Activated CD4-positive, alpha-beta T cell treated with anti-CD3 and anti-CD28 coated beads for 48 hours (primary cell): ENCODE measurements at regions not wholly inside any gene's neighbourhood (a gene's known extent, or its start where the extent isn't known, plus 50 kb on each side); places are given as distances from the start of the nearest gene placed in this dataset.
"Not testable (repeated sequence)": the region's sequence is repeated elsewhere in the genome, so short reads cannot be mapped to it uniquely, and the experiment has no call there.

Source experiments
- DNase-seq: peaks from one replicate; pipeline ENCODE4 v3.0.0-alpha.2; 2020

DNA sequence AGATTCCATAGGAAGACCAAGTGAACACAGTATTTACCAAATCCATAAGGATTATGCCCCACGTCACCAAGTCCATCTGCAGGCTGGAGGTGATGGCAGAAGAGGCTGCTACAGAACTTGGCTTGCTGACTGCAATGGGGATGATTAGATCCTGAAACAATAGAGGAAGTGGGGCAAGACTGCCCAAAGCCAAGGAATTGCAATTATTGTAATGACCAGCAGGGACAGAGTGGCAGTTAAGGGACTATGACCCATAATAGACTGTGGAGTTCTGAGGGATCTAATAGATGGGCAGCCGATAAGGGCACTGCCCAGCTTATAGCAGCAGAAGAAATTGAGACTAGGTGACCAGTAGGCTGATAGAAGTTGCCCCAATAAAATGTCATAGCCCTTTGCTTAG, 108.4 kb downstream of the MINAR1 start:
- no peak for DNase-seq

DNA sequence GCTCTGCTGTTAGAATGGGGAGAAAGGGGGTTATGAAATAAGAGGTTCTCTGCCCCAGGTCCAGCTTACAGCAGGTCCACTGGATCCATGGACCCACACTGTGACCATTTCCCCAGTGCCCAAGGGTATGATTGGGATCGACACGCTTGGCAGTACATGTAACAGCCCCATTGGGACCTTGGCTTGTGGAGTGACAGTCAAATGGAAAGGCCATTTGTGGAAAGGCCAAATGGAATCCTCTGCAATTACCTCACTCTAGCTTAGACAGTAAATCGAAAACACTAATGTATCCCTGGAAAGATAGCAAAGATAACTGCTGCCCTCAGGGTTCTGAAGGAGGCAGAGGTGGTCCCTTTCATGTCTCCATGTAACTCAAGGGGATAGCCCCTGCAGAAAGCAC, 109.1 kb downstream of the MINAR1 start:
- no peak for DNase-seq

DNA sequence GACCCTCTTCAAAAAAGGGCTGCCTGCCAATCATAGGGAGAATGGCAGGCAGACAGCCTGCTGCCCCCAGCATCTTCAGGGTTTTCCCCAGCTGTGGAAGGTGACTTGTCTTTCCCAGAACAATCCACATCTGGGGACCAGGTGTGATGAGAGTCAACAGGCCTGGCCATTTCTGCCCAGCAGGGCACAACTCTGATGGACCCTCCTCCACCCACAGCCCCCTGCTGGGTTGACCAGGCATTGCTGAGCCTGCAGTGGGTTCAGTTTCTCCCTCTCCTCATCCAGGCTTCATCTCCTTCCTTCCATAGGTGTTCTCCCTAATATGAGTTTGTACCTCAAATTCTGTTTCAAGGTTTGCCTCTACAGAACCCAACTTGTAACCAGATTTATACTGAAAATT, 111.0 kb downstream of the MINAR1 start:
- no peak for DNase-seq

- DNase-seq: no peak
Measured at GRCh38 chr15:79549196-79549595, 117.1 kb downstream of the MINAR1 start.

- no peak for DNase-seq
Measured at GRCh38 chr15:79560384-79560783, 128.2 kb downstream of the MINAR1 start.

- DNase-seq: no peak
Measured at GRCh38 chr15:79561982-79562381, 129.8 kb downstream of the MINAR1 start.

DNA sequence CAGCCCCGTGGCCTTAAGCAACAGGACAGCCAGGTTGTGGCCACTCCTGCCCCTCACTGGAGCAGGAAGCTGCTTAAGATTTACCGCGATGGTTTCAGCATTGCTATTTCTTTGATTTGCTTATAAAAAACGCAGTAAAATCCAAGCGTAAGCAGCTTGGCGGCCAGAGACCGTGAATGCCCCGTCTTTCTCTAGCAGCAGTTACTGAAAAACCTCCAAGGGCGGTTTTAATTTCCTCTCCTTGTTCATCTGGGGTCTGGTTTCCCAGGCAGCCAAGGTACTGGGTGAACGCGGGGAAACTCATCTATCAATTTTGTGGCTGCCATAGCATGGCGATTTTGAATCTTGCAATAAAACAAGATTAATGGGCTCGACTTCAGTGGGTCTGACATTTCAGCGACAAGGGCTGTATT, 130.3 kb downstream of the MINAR1 start:
- no peak for DNase-seq

GRCh38 chr15:79562899-79563298, 130.8 kb downstream of the MINAR1 start:
- no peak for DNase-seq

- no peak for DNase-seq
Measured at GRCh38 chr15:79570004-79570403, 137.9 kb downstream of the MINAR1 start.

DNA sequence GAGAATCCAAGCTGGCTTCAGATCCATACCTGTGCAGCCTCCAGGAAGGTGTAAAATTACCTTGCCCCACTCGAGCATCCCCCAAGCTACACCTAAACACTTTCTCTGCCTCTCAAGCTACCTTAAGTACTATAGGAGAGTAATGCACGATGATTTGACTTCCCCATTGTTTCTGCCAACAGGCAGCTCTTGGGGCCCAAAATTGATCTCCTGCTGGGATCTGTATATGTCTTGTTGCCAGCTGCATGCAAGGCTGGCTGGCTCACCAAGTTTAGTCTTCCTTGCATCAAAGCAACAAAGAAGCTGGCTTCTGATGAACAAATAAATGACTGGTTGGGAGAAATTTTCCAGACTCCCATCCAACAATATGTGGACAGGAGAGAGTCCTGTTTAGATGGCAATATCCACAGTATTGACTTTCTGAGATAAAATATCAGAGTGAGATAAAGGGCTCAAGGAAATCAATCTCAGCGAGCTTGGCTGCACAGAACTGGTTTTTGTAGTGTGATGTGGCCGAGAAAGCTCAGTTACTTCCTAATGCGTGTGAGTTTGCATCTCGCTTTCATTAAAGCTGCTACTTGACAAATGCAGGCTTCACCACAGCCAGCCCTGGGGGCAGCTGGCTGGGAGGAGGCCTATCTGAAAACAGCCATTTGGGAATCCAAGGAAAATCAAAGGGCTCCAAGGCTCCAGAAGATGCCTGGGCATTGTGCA, 140.7 kb downstream of the MINAR1 start:
- DNase-seq: no peak

GRCh38 chr15:79574431-79575273, 142.5 kb downstream of the MINAR1 start:
- not testable (repeated sequence) for DNase-seq

- DNase-seq: no peak
Measured at GRCh38 chr15:79582650-79583049, 150.5 kb downstream of the MINAR1 start.

DNA sequence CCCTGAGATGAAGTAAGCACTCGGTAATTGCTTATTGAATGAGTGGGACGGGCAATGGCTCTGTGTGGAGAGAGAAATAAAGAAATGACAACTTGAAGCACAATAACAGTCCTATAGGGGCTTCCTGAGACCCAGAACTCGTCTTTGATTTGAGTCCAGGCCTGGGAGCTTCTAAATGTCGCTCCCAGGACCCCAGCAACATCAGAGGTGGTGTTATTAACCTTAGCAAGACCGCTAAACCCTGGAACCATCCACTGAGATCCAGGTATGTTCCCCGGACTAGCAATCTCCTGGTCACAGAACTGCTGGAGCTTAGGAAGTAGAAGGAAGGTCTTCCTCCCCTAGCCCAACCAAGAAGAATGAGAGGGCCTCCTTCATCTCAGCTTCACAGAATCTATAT, 160.0 kb downstream of the MINAR1 start:
- DNase-seq: no peak

DNA sequence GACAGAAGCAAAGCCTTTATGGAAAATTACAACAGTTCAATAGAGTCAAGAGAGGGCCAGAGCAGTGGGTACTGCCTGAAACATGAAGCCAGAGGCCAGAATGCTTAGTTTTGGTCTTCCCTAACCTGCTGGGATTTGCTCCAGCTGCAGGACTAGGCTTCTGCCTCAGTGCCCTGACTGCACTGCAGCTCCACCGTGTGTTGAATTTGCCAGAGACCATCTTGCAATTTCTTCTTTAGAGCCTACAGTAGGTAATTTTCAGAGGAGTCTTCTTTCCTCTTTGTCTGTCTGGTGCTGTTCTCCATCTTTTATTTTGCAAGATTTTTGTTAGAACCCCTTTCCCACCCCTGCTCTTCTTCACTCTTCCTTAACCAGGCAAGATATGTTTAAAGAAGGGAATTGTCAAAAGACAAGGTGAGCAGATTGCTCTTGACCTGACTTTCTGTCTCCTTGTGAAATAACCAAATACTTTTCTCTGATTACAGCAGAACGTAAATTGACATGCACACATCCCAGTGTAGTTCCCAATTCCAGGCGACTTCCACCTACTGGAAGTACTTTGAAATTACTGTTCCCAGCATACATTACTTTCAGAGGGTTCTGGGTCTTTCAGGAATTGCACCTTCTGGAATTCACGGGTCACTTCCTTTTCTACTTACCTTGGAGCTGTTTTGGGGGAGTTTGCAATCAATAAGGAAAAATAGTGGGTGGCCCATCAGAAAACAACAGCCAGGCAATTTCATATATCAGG, 161.2 kb downstream of the MINAR1 start:
- DNase-seq: no peak

DNA sequence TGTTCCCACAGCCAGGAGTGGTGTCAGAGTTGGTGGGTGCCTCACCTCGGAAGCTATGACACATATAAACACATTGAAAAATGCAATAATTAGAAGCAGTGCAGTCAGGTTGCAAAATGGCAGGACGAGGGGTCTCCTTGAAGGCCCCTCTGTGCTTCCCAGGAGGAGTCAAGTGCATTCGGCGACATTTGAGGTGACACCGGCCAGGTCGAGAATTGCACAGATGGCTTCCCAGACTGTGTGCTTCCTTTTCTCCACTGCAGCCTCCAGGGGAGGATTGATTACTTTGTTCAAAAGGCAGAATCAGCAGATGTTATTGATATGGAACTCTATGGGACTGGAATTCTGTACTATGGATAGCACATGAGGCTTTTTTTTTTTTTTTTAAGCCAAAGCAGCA, 163.2 kb downstream of the MINAR1 start:
- no peak for DNase-seq

DNA sequence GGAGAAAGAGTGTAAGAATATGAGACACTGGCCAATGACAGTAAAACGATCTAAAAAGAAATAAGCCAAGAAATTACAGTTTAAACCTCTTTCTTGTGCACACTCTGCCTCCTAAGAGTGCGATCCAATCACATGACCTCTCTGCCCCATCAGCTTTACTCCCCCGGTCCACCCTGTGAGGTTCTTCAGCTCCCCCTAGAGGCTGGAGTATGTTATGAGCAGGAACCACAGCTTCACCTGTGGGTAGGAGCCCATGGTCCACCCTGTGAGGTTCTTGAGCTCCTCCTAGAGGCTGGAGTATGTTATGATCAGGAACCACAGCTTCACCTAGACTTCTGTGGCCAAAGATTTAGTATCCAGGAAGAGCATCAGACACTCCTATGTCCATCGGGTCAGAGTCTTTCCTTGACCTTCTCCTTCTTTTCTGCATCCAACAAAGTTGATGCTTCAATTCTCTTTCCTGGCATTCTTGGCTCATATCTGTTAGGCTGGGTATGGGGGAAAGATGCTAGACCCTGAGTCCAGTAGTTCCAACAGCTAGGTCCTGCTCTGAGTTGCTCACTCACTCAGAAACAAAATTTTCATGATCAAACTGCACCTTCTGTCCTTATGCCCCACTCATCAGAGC, 164.0 kb downstream of the MINAR1 start:
- peak; percentile 73 for DNase-seq

GRCh38 chr15:79598639-79599038, 166.5 kb downstream of the MINAR1 start:
- DNase-seq: no peak

GRCh38 chr15:79601405-79602086, 169.4 kb downstream of the MINAR1 start:
- DNase-seq: no peak

GRCh38 chr15:79602180-79602579, 170.0 kb downstream of the MINAR1 start:
- no peak for DNase-seq

- no peak for DNase-seq
Measured at GRCh38 chr15:79602731-79603130, 170.6 kb downstream of the MINAR1 start.

DNA sequence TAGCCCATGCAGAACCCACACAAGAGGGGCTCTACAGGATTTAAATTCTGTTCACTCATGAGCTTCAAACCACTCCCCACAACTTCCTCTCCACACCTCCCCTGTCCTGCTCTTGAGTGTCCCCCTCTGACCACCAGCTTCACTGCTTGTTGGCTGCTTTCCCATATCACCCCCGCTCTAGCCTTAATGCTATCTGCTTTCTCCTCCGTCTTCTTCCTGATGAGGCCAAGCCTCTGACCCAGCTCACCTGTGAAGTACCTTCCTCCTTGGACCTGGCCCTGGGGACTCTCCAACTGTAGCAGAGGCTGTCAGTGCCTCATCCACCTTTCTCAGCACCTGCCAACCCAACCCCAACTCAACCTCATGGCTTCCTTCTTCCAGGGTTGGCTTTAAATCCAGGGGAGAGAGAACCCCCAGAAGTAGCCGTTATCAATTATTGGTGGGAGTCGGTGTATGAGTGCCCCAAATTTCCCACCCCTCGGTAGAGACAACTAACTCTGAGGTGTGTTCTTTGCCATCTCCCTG, 174.8 kb downstream of the MINAR1 start:
- DNase-seq: no peak
